ENCODE measurements at regions not wholly inside any gene's neighbourhood (a gene's known extent, or its start where the extent isn't known, plus 50 kb on each side); places are given as distances from the start of the nearest gene placed in this dataset.

DNA sequence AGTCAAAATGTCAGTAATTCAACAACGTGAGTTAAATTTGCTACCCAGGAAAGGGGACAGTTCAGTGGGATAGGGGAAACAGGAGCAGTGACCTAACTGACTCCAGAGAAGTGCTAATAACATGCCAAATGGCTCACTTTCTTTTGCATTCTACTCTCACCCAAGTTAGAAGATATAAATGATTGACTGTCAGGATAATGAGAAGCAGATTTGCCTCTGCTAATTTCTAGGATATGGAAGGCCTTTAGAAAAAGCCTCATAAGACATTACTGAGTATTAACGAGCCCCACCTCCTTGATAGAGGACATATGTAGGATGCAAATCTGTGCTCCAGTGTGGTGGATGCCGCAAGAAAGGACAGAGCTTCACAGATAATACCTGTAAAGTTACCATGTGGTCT is 318.6 kb upstream of the NT5C1B start:
- Histone ChIP-seq H3K9me3 (ENCODE audit: control insufficient read depth, insufficient read depth, low read length) (no peaks in the 10 kb centered on the region), H3K36me3 (ENCODE audit: control insufficient read depth, insufficient read depth, low read length) (no peaks in the 10 kb centered on the region), H3K9ac (ENCODE audit: low read depth, low read length) (no peak overlapping the region), H3K4me3 (ENCODE audit: low read depth, low read length) (no peak overlapping the region), H3K27ac (ENCODE audit: low read depth, low read length) (no peak overlapping the region), H3K4me1 (ENCODE audit: control insufficient read depth, insufficient read depth, low read length) (no peaks in the 10 kb centered on the region), H3K27me3 (ENCODE audit: control insufficient read depth, insufficient read depth, low read length) (no peaks in the 10 kb centered on the region)

- H3K9me3 ChIP-seq (ENCODE audit: control insufficient read depth, insufficient read depth, low read length), result no peaks in the 10 kb centered on the region
- no peaks in the 10 kb centered on the region for H3K36me3 ChIP-seq (ENCODE audit: control insufficient read depth, insufficient read depth, low read length)
- H3K27me3 ChIP-seq (ENCODE audit: control insufficient read depth, insufficient read depth, low read length), result no peaks in the 10 kb centered on the region
- H3K9ac ChIP-seq (ENCODE audit: low read depth, low read length), result no peak overlapping the region
- no peaks in the 10 kb centered on the region for H3K4me1 ChIP-seq (ENCODE audit: control insufficient read depth, insufficient read depth, low read length)
- no peak overlapping the region for H3K27ac ChIP-seq (ENCODE audit: low read depth, low read length)
- no peak overlapping the region for H3K4me3 ChIP-seq (ENCODE audit: low read depth, low read length)
These were observed 318.1 kb upstream of the NT5C1B start for GRCh38 chr2:18907508-18907907.

DNA sequence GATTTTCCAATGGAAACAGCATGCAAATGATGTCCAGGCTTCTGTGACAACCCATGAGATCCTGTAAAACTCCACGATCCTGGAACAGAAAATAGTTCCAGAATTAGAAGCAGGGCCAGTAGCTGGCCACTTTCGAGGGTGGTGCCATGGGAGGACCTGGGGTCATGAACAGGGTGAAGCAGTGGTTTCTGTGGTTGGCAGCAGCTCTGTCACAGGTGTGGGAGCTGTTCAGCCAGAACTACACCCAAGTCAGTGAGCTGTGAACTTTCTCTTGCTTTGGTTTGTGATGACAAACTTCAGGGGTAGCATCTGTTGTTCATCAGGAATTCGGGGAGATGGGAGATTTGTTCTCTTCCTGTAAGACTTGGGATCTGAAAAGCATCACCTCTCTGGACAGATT is 314.4 kb upstream of the NT5C1B start:
- no peaks in the 10 kb centered on the region for H3K27me3 ChIP-seq (ENCODE audit: control insufficient read depth, insufficient read depth, low read length)
- no peaks in the 10 kb centered on the region for H3K36me3 ChIP-seq (ENCODE audit: control insufficient read depth, insufficient read depth, low read length)
- H3K27ac ChIP-seq (ENCODE audit: low read depth, low read length), result no peak overlapping the region

DNA sequence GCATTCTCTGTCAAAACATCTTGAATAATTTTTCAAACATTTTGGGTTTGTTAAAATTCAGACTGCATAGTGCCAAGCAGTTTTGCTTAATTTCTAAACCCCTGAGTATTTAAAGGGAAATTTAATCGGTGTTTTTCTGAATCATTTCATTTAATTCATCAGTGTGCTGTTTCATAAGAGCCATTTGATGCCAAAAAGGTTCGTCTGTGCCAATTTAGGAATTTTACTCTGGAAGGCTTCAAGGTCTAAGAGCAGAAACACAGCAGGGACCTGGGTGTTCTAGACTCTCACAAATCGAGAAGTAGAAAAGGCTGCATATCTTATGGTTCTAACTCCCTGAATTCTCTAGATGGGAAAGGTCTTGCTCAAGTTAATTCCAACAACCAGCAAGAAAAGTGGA is 311.9 kb upstream of the NT5C1B start:
- no peaks in the 10 kb centered on the region for H3K9me3 ChIP-seq (ENCODE audit: control insufficient read depth, insufficient read depth, low read length)
- H3K27ac ChIP-seq (ENCODE audit: low read depth, low read length), result no peak overlapping the region
- H3K27me3 ChIP-seq (ENCODE audit: control insufficient read depth, insufficient read depth, low read length), result no peaks in the 10 kb centered on the region
- H3K4me3 ChIP-seq (ENCODE audit: low read depth, low read length), result no peak overlapping the region
- H3K36me3 ChIP-seq (ENCODE audit: control insufficient read depth, insufficient read depth, low read length), result no peaks in the 10 kb centered on the region
- H3K9ac ChIP-seq (ENCODE audit: low read depth, low read length), result no peak overlapping the region
- no peaks in the 10 kb centered on the region for H3K4me1 ChIP-seq (ENCODE audit: control insufficient read depth, insufficient read depth, low read length)

More for the DNA sequence above, 314.4 kb upstream of the NT5C1B start:
- Histone ChIP-seq H3K9ac (ENCODE audit: low read depth, low read length) (no peak overlapping the region), H3K4me3 (ENCODE audit: low read depth, low read length) (no peak overlapping the region), H3K9me3 (ENCODE audit: control insufficient read depth, insufficient read depth, low read length) (no peaks in the 10 kb centered on the region), H3K4me1 (ENCODE audit: control insufficient read depth, insufficient read depth, low read length) (no peaks in the 10 kb centered on the region)

GRCh38 chr2:18900691-18901141 is 311.3 kb upstream of the NT5C1B start:
- H3K4me3 ChIP-seq (ENCODE audit: low read depth, low read length), result no peak overlapping the region
- no peaks in the 10 kb centered on the region for H3K9me3 ChIP-seq (ENCODE audit: control insufficient read depth, insufficient read depth, low read length)
- no peak overlapping the region for H3K27ac ChIP-seq (ENCODE audit: low read depth, low read length)
- no peaks in the 10 kb centered on the region for H3K36me3 ChIP-seq (ENCODE audit: control insufficient read depth, insufficient read depth, low read length)
- H3K4me1 ChIP-seq (ENCODE audit: control insufficient read depth, insufficient read depth, low read length), result no peaks in the 10 kb centered on the region
- no peak overlapping the region for H3K9ac ChIP-seq (ENCODE audit: low read depth, low read length)
- H3K27me3 ChIP-seq (ENCODE audit: control insufficient read depth, insufficient read depth, low read length), result no peaks in the 10 kb centered on the region

DNA sequence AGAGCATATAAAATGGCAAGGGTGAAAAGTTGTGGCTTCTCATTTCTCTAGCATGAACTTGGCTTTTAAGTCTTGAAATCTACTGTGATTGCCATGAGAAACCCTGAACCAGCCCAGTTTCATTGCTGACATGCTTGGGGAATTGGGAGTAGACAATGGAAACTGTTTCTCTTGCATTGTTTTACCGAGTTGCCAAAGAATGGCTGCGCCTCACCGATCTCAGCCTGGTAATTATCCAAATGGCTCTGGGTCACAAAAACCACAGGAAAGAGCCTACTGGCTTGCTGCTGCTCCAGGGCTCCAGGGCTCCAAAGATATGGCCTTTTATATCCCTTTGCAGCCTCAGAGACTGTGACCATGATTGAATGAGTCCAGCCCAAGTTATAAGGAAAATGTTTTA is 310.4 kb upstream of the NT5C1B start:
- H3K9ac ChIP-seq (ENCODE audit: low read depth, low read length), result no peak overlapping the region
- no peaks in the 10 kb centered on the region for H3K4me1 ChIP-seq (ENCODE audit: control insufficient read depth, insufficient read depth, low read length)
- no peaks in the 10 kb centered on the region for H3K36me3 ChIP-seq (ENCODE audit: control insufficient read depth, insufficient read depth, low read length)
- no peak overlapping the region for H3K27ac ChIP-seq (ENCODE audit: low read depth, low read length)
- H3K9me3 ChIP-seq (ENCODE audit: control insufficient read depth, insufficient read depth, low read length), result no peaks in the 10 kb centered on the region
- H3K4me3 ChIP-seq (ENCODE audit: low read depth, low read length), result no peak overlapping the region
- H3K27me3 ChIP-seq (ENCODE audit: control insufficient read depth, insufficient read depth, low read length), result no peaks in the 10 kb centered on the region

DNA sequence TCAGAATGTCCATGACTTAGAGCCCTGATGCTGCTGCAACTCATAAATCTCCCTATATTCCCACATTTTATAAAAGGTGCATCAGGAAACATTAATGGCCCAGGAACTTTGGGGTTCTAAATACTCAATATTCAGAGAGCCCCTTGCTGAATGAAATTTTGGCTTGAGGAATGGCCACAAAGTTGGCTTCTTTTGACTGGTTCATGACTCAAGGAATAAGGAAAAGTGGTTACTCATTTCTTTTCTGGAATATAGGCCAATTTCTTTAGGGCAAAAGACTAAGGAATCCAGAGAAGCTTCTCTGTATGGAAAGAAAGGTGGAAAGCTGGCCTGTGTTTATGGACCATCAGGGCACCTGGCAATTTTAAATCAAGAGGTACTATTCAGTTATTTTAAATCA is 308.9 kb upstream of the NT5C1B start:
- H3K9me3 ChIP-seq (ENCODE audit: control insufficient read depth, insufficient read depth, low read length), result no peaks in the 10 kb centered on the region
- no peaks in the 10 kb centered on the region for H3K27me3 ChIP-seq (ENCODE audit: control insufficient read depth, insufficient read depth, low read length)
- H3K4me3 ChIP-seq (ENCODE audit: low read depth, low read length), result no peak overlapping the region
- no peaks in the 10 kb centered on the region for H3K36me3 ChIP-seq (ENCODE audit: control insufficient read depth, insufficient read depth, low read length)
- H3K4me1 ChIP-seq (ENCODE audit: control insufficient read depth, insufficient read depth, low read length), result no peaks in the 10 kb centered on the region
- H3K27ac ChIP-seq (ENCODE audit: low read depth, low read length), result no peak overlapping the region
- no peak overlapping the region for H3K9ac ChIP-seq (ENCODE audit: low read depth, low read length)

DNA sequence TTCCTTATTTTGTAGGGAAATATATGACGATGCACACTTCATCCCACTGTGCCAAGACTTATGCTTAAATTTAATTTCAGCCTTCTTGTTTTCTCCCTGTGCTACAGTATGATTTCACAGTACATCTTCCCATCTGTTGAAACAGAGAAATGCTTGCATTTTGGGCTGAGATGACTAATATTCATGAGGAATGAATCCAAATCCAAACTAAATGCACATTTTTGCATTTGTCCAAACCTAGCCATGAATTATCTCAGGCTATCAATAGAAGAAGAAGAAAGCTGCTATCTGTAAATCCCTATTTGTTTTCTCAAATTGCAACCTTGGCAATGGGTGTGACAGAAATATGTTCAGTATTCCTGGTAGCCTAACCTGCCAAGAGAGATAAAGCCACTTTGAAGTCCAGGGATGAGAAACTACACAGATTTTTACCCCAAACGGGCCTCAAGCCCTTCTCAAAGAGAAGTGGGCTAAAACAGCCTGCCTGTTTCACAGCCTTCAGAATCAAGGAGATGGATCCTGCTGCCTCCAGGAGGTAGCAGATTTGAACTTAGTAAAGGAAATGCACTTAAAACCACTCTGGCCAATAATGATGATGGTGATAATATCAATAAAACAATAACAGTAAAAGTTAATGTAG is 306.9 kb upstream of the NT5C1B start:
- Histone ChIP-seq H3K4me1 (ENCODE audit: control insufficient read depth, insufficient read depth, low read length) (no peaks in the 10 kb centered on the region), H3K27ac (ENCODE audit: low read depth, low read length) (no peak overlapping the region), H3K27me3 (ENCODE audit: control insufficient read depth, insufficient read depth, low read length) (no peaks in the 10 kb centered on the region), H3K9me3 (ENCODE audit: control insufficient read depth, insufficient read depth, low read length) (no peaks in the 10 kb centered on the region), H3K4me3 (ENCODE audit: low read depth, low read length) (no peak overlapping the region), H3K9ac (ENCODE audit: low read depth, low read length) (no peak overlapping the region), H3K36me3 (ENCODE audit: control insufficient read depth, insufficient read depth, low read length) (no peaks in the 10 kb centered on the region)

DNA sequence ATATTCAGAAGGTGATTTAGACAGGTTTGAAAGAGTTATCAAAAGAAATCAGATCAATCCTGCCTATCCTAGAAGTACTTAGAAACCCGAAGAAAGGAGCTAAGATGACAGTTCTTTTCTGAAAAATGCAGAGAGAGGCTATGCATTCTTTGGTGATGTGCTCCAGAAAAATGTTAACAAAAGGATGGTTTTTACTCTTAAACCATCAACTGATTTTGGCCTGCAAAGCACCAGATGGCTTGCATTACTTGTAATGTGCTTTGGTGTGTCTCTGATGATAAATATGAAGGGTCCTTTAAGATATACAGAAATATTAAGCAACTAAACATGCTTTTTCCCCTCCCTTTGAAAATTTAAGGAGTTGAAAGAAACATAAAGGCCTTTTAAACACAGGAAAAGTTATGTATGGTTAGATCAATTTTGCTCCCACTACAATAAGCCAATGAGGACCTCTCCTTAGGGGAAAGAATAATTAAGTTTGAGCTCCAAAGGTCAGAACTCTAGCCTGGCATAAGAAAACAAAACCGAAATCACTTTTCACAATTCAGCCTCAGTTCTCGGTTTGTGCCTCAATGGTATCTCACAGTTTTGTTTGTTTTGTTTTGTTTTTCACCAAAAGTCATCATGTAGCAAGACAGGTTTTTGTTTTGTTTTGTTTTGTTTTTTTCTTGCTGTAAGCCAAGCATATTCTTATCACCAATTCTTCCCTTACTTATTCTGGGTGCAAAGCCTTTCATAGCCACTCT is 302.4 kb upstream of the NT5C1B start:
- no peak overlapping the region for H3K9ac ChIP-seq (ENCODE audit: low read depth, low read length)
- H3K27me3 ChIP-seq (ENCODE audit: control insufficient read depth, insufficient read depth, low read length), result no peaks in the 10 kb centered on the region
- no peaks in the 10 kb centered on the region for H3K36me3 ChIP-seq (ENCODE audit: control insufficient read depth, insufficient read depth, low read length)
- no peak overlapping the region for H3K4me3 ChIP-seq (ENCODE audit: low read depth, low read length)
- no peaks in the 10 kb centered on the region for H3K9me3 ChIP-seq (ENCODE audit: control insufficient read depth, insufficient read depth, low read length)
- no peaks in the 10 kb centered on the region for H3K4me1 ChIP-seq (ENCODE audit: control insufficient read depth, insufficient read depth, low read length)
- no peak overlapping the region for H3K27ac ChIP-seq (ENCODE audit: low read depth, low read length)

DNA sequence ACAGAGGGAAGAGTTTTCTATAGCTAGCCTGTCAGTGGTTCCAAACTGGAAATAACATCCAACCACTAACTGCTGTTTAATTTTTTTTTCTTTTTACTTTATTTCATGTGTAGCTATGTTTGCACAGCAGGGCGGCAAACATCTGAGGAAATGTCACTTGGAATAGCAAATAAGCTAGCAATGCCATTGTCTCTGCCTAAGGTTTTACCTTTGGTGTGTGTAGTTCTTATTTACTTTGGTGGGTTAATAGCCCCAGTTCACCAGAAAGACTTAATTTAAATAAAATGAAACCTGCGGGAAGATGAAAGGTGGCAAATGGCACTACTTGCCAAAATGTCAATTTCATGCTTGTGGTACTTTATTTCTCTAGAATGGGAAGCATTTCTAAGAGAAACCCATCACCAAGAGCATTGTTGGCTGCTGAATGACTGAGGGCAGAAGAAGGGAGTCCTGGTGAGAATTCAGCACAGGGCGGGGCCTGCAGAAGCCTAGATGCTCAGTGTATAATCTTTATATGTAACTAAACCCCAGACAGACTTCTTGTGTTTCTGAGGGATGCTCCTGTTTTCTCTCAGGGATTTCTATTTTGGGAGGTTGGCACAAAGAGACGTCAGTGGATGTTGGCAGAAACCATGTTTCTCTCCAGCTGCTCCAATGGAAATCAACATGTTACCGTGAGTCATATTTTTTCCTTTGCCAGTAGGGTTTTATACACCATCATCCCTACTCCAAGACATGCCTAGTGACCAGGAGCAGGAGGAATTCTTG is 300.4 kb upstream of the NT5C1B start:
- Histone ChIP-seq H3K4me3 (ENCODE audit: low read depth, low read length) (no peak overlapping the region), H3K36me3 (ENCODE audit: control insufficient read depth, insufficient read depth, low read length) (no peaks in the 10 kb centered on the region), H3K27me3 (ENCODE audit: control insufficient read depth, insufficient read depth, low read length) (no peaks in the 10 kb centered on the region), H3K27ac (ENCODE audit: low read depth, low read length) (no peak overlapping the region), H3K4me1 (ENCODE audit: control insufficient read depth, insufficient read depth, low read length) (no peaks in the 10 kb centered on the region), H3K9ac (ENCODE audit: low read depth, low read length) (no peak overlapping the region), H3K9me3 (ENCODE audit: control insufficient read depth, insufficient read depth, low read length) (no peaks in the 10 kb centered on the region)

GRCh38 chr2:18885457-18885856 is 296.1 kb upstream of the NT5C1B start:
- Histone ChIP-seq H3K27ac (ENCODE audit: low read depth, low read length) (no peak overlapping the region), H3K4me1 (ENCODE audit: control insufficient read depth, insufficient read depth, low read length) (no peaks in the 10 kb centered on the region), H3K9me3 (ENCODE audit: control insufficient read depth, insufficient read depth, low read length) (no peaks in the 10 kb centered on the region), H3K27me3 (ENCODE audit: control insufficient read depth, insufficient read depth, low read length) (no peaks in the 10 kb centered on the region), H3K4me3 (ENCODE audit: low read depth, low read length) (no peak overlapping the region), H3K36me3 (ENCODE audit: control insufficient read depth, insufficient read depth, low read length) (no peaks in the 10 kb centered on the region), H3K9ac (ENCODE audit: low read depth, low read length) (no peak overlapping the region)

All from HUES48 (cell line).